ENCODE measurements at regions not wholly inside any gene's neighbourhood (a gene's known extent, or its start where the extent isn't known, plus 50 kb on each side); places are given as distances from the start of the nearest gene placed in this dataset.

DNA sequence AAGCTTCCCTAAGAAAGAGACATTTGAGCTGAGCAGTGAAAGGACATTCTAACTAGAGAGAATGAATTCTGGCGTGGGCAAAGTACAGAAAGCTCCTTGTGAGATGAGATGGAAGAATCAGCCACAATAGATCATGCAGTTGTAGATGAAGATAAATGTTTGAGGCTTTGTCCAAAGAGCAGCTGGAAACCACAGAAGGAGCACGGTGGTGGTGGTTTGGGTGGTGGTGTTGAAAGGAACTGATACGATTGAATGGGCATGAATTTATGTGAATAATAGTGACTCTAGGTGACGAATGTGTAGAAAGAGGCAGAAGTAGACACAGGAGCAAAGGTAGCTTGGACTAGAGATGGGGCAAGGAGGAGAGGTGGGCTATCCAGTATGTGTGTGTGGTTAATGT is 260.5 kb upstream of the TMTC1 start:
- H2AFZ ChIP-seq (ENCODE audit: insufficient read depth, low read depth, low read length, poor library complexity, severe bottlenecking), result no peak overlapping the region
- no peak for TF ChIP-seq CTCF (IDR thresholded peaks at IDR 0.05)
- H3K9me3 Mint-ChIP-seq, result peaks cover 1 to 10% (median 8%) of the 10 kb centered on the region in 7 donors
- no peak for DNase-seq
- no peak overlapping the region for H3K27ac ChIP-seq (ENCODE audit: low read depth in 1 of 2, low read length in 2 of 2)
- H3K4me1 ChIP-seq (ENCODE audit: control insufficient read depth in 1 of 2, insufficient read depth in 2 of 2, low read length in 2 of 2), result no peaks in the 10 kb centered on the region
- H3K4me3 Mint-ChIP-seq, result no peak overlapping the region
- H3K9me3 ChIP-seq (replicated peaks in 1 of 2; ENCODE audit: control insufficient read depth in 1 of 2, insufficient read depth in 1 of 2, low read length in 2 of 2), result peaks cover 3 to 9% of the 10 kb centered on the region in 2 donors
- H3K4me1 Mint-ChIP-seq, result no peaks in the 10 kb centered on the region
- intact Hi-C loops (cut with micrococcal nuclease), result no loop called here
- no peak overlapping the region for H3K27ac Mint-ChIP-seq
- 81% methylated on average over 4 of the region's 4 CpGs for WGBS (ENCODE audit: insufficient coverage)
- no peaks in the 10 kb centered on the region for H4K20me1 ChIP-seq (ENCODE audit: insufficient read depth, low read length)
- H3K4me2 ChIP-seq (replicated peaks; ENCODE audit: extremely low read depth, low read length, poor library complexity, severe bottlenecking), result no peak overlapping the region
- H3K4me3 ChIP-seq (replicated peaks in 1 of 3; ENCODE audit: low read depth in 2 of 3, low read length in 3 of 3), result no peak overlapping the region
- no peaks in the 10 kb centered on the region for H3K79me2 ChIP-seq (ENCODE audit: insufficient read depth, low read length)
- H3K36me3 ChIP-seq (replicated peaks in 1 of 2; ENCODE audit: control insufficient read depth in 1 of 2, insufficient read depth in 2 of 2, low read length in 2 of 2), result no peaks in the 10 kb centered on the region
- no peaks in the 10 kb centered on the region for H3K27me3 ChIP-seq (ENCODE audit: control insufficient read depth in 2 of 2, insufficient read depth in 2 of 2, low read length in 2 of 2)
- H3K9ac ChIP-seq (ENCODE audit: insufficient read depth, low read length, poor library complexity, severe bottlenecking), result no peak overlapping the region
- no peaks in the 10 kb centered on the region for H3K36me3 Mint-ChIP-seq
- no peaks in the 10 kb centered on the region for H3K27me3 Mint-ChIP-seq (ENCODE audit: low read depth in 3 of 3)

GRCh38 chr12:30043151-30043847 is 259.6 kb upstream of the TMTC1 start:
- no peaks in the 10 kb centered on the region for H3K4me1 ChIP-seq (ENCODE audit: control insufficient read depth in 1 of 2, insufficient read depth in 2 of 2, low read length in 2 of 2)
- H3K9ac ChIP-seq (ENCODE audit: insufficient read depth, low read length, poor library complexity, severe bottlenecking), result no peak overlapping the region
- Mint-ChIP-seq H3K27ac (no peak overlapping the region), H3K27me3 (ENCODE audit: low read depth in 3 of 3) (no peaks in the 10 kb centered on the region), H3K4me1 (no peaks in the 10 kb centered on the region), H3K4me3 (no peak overlapping the region), H3K9me3 (peaks cover 1 to 12% (median 8%) of the 10 kb centered on the region in 7 donors), H3K36me3 (no peaks in the 10 kb centered on the region)
- H3K79me2 ChIP-seq (ENCODE audit: insufficient read depth, low read length), result no peaks in the 10 kb centered on the region
- WGBS (ENCODE audit: insufficient coverage), result no CpG with 5 or more reads among the region's 6 CpGs
- H2AFZ ChIP-seq (ENCODE audit: insufficient read depth, low read depth, low read length, poor library complexity, severe bottlenecking), result no peak overlapping the region
- no peaks in the 10 kb centered on the region for H3K27me3 ChIP-seq (ENCODE audit: control insufficient read depth in 2 of 2, insufficient read depth in 2 of 2, low read length in 2 of 2)
- no peak for DNase-seq
- TF ChIP-seq CTCF (IDR thresholded peaks at IDR 0.05), result no peak
- no peak overlapping the region for H3K4me3 ChIP-seq (replicated peaks in 1 of 3; ENCODE audit: low read depth in 2 of 3, low read length in 3 of 3)
- intact Hi-C loops (cut with micrococcal nuclease), result no loop called here
- no peaks in the 10 kb centered on the region for H3K36me3 ChIP-seq (replicated peaks in 1 of 2; ENCODE audit: control insufficient read depth in 1 of 2, insufficient read depth in 2 of 2, low read length in 2 of 2)
- peaks cover 0 to 9% of the 10 kb centered on the region in 2 donors for H3K9me3 ChIP-seq (replicated peaks in 1 of 2; ENCODE audit: control insufficient read depth in 1 of 2, insufficient read depth in 1 of 2, low read length in 2 of 2)
- no peaks in the 10 kb centered on the region for H4K20me1 ChIP-seq (ENCODE audit: insufficient read depth, low read length)
- H3K4me2 ChIP-seq (replicated peaks; ENCODE audit: extremely low read depth, low read length, poor library complexity, severe bottlenecking), result no peak overlapping the region
- H3K27ac ChIP-seq (ENCODE audit: low read depth in 1 of 2, low read length in 2 of 2), result no peak overlapping the region
